GM19023 (cell line): ENCODE measurements at regions not wholly inside any gene's neighbourhood (a gene's known extent, or its start where the extent isn't known, plus 50 kb on each side); places are given as distances from the start of the nearest gene placed in this dataset.
"Not testable (repeated sequence)": the region's sequence is repeated elsewhere in the genome, so short reads cannot be mapped to it uniquely, and the experiment has no call there.

Experiments
- ATAC-seq: cut with Tn5 transposase; IDR thresholded peaks from one replicate; pipeline ENCODE4 v1.9.1; 2021; ENCODE audit warnings: mild to moderate bottlenecking, moderate library complexity; ENCODE audit not compliant: unreplicated experiment

DNA sequence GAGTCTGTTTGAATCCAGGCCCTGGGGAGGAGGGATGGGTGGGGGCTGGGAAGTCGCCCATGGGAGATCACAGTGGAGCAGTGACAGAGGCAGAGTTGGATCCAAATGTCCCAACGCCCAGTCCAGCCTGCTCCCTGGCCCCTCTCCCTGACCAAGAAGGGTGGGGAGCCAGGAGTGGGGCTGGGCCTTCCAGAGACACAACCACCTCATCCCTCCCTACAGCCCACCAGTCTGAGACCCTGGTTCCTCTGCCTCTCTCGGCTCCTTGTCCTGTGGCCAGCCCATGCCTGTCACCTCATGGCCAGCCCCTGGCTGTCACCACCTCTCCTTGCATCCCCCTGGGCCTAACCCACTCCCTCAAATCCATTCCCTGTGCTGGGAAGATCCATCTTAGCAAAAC lies 71.2 kb upstream of the PRR5 start:
- no peak for ATAC-seq

GRCh38 chr22:44628835-44629234 lies 73.2 kb upstream of the PRR5 start:
- ATAC-seq = no peak

GRCh38 chr22:44628273-44628672 lies 73.7 kb upstream of the PRR5 start:
- no peak for ATAC-seq

DNA sequence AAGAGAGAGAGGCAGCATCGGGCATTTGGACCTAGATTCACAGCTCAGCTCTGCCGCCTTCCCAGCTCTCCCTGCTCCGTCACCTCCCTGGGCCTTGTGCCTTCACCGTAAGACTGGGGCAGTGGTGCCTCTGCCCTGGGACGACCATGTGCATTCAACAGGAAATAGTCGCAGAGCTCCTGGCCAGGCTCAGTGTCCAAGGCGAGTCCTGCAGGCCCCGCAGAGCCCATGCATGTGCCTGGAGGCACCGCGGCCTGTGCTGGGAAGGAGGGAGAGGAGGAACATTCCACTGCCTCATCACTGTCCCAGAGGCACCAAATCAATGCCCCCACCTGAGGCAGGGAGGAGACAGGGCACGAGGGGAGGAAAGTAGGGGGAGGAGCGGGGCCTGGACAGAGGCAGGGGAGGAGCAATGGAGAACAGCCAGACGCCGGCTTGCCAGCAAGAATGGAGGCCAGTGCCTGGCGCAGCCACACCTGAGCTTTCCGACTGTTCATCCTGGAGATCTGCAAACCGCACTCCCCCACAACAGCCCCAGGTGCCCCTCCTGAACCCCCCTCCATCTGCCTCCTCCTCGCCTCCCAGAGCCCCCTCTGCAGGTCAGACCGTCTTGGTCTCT lies 74.4 kb upstream of the PRR5 start:
- ATAC-seq = no peak

GRCh38 chr22:44625981-44626687 lies 75.9 kb upstream of the PRR5 start:
- ATAC-seq = peak; percentile 47

DNA sequence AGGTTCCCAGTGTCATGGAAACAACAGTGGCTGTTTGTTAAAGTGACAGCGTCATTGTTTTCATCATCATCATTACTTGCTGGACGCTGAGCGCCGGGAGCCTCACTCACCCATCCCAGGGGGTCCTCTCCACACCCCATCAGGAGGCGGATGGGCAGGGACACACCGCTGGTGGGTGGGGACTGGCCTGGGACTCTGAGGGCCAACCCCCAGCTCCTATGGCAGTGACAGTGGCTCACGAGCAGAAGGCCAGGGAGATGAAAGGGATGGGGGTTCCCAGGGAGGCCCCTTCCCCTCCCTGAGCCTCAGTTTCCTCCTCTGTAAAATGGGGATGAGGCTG lies 76.6 kb upstream of the PRR5 start:
- no peak for ATAC-seq

DNA sequence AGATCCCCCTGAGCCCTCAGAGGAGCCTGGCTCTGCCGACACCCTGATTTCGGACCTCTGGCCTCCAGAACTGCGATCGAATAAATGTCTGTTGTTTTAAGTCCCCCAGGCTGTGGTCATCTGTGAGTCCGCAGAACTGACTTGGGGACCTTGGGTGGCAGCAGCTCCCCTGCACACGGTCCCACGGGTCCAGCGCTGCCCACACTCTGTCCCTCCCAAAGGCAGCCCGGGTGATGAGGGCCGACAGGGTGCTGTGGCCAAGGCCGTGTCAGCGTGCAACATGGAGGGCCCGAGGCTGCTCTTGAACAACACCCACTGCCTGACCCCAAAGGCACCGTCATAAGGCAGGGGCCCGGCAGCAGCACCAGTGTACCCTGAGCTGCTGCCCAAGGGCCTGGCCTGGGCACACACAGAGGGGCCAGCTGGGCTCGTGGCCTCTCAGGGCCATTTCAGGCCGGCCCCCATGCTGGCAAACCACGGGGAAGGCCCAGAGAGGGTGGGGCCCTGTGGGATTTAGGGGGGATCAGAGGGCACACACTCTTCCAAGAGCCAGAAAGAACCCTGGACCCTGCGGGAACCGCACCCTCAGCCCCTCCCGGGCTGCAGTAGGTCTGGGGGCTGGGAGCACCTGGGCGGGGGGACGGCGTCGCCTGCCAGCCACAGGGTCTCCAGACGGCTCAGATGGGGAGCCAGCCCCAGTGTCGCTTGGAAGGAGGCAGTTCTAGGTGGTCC lies 77.1 kb upstream of the PRR5 start:
- no peak for ATAC-seq

- ATAC-seq = no peak
Measured at GRCh38 chr22:44623771-44624510, 78.1 kb upstream of the PRR5 start.

GRCh38 chr22:44622679-44623078 lies 79.3 kb upstream of the PRR5 start:
- no peak for ATAC-seq

- no peak for ATAC-seq
Measured at GRCh38 chr22:44622147-44622427, 79.9 kb upstream of the PRR5 start.

DNA sequence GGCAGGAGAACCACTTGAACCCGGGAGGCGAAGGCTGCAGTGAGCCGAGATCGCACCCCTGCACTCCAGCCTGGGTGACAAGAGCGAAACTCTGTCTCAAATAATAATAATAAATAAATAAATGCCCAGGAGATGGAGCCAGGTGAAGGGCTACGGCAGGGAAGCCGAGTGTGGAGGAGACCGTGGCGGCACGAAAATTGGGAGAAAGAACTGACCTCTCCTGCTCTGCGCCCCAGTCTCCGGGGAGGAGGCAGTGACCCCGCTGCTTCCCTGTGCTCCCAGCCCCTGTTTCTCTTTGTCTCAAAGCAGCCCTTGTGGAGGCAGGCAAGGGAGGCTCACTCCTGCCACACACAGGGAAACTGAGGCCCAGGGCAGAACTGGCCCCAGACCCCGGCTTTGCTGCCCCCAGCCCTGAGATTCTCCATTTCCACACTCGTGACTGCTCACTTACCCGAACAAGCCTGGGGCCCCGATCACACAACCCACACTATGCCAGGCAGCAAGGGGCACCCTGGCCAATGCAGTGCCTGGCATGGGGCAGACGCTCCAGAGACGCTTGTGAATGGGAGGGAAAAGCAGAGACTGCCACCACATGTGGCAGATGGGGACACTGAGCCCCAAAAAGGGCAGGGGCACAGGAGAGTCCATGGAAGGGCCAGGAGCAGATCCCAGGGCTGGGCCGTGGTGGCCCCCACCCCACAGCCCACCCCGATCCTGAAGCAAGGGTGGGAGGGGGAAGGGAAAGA lies 80.4 kb upstream of the PRR5 start:
- ATAC-seq = no peak

GRCh38 chr22:44620841-44621257 lies 81.2 kb upstream of the PRR5 start:
- no peak for ATAC-seq

GRCh38 chr22:44620129-44620840 lies 81.7 kb upstream of the PRR5 start:
- ATAC-seq = no peak

- not testable (repeated sequence) for ATAC-seq
Measured at GRCh38 chr22:44619560-44620128, 82.4 kb upstream of the PRR5 start.

DNA sequence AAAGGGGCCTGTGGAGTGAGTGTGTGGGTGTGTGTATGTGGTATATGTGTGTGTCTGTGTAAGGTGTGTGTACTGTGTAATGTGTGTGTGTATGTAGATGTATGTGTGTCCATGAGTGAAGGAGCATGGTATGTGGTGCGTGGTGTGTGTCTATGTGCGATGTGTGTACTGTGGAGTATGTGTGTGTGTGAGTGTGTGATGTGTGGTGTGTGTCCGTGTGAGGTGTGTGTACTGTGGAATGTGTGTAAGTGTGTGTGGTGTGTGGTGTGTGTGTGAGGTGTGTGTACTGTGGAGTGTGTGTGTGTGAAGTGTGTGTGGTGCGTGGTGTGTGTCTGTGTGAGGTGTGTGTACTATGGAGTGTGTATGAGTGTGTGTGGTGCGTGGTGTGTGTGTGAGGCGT lies 83.1 kb upstream of the PRR5 start:
- not testable (repeated sequence) for ATAC-seq

- no peak for ATAC-seq
Measured at GRCh38 chr22:44618400-44618799, 83.6 kb upstream of the PRR5 start.

- no peak for ATAC-seq
Measured at GRCh38 chr22:44617828-44618227, 84.2 kb upstream of the PRR5 start.

DNA sequence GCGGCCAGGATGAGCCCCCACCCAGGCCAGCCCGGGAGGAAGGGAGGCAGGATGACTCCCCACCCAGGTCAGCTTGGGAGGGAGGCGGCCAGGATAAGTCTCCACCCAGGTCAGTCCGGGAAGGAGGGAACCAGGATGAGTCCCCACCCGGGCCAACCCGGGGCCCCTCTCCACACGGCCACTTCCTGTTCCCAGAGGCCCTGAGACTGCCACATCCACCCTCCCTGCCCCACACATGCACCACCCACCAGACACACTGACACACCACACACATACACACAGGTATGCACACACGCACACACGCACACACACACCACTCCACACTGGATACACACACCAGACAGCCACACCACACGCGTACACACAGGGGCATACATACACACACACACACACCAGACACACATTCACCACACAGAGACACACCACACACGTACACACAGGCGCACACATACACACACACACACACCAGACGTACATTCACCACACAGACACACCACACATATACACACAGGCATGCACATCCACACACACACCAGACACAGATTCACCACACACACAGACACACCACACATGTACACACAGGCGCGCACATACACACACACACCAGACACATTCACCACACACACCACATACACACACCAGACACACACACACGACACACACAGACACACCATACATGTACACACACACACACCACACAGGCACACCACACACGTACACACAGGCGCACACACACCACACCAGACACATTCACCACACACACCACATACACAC lies 84.9 kb upstream of the PRR5 start:
- ATAC-seq = no peak

DNA sequence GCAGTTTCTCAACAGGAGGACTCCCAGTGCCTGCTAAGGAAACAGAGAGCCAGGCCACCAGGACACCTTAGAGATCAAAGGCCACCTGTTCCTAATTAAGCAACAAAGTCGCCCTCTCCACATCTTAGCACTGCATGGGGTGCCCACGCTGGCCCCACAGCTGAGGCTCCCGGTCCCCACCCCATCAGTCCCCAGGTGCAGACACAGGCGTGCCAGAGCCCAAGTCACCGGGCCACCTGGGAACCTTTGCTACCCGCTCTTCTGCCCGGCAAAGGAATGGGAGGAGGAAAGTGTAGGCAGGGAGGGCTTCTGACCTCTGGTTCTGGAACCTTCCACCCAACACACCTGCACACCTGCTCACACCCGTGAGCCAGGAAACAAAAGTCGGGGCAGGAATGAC lies 85.5 kb upstream of the PRR5 start:
- no peak for ATAC-seq
